GM18507 (cell line): ENCODE measurements at regions not wholly inside any gene's neighbourhood (a gene's known extent, or its start where the extent isn't known, plus 50 kb on each side); places are given as distances from the start of the nearest gene placed in this dataset.
"Not testable (repeated sequence)": the region's sequence is repeated elsewhere in the genome, so short reads cannot be mapped to it uniquely, and the experiment has no call there.

Experiments
- DNase-seq: peaks from one replicate; pipeline ENCODE4 v3.0.0; 2011; ENCODE audit warnings: low read depth; ENCODE audit not compliant: insufficient read length; ENCODE audit errors: extremely low spot score
- FAIRE-seq: peaks from 2 replicates; lab custom pipeline; 2011; peaks lifted over from hg19 to GRCh38; lab: Jason Lieb, UNC

DNA sequence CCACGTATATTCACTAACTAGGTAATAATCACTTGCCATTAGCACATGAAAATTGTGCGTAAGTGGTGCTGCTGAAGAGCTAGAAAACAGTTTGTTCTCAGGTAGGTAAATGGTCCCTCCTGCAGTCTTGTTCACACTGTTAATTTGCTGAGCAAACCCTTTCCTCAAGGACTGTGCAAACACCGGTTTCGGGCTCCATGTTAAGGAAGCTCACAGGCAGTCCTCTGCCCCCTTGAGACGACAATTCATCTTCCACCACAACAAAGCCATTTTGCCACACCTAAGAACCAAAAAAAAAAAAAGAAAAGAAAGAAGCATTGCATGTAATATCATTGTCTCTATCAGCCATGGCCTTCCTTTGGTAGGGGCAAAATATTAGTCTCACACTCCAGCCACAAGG lies 193.9 kb downstream of the BCL11A start:
- FAIRE-seq = no peak
- DNase-seq = no peak

- FAIRE-seq = no peak
- no peak for DNase-seq
Measured at GRCh38 chr2:60358476-60358875, 195.0 kb downstream of the BCL11A start.

GRCh38 chr2:60357996-60358395 lies 195.5 kb downstream of the BCL11A start:
- DNase-seq (no peak), FAIRE-seq (no peak)

DNA sequence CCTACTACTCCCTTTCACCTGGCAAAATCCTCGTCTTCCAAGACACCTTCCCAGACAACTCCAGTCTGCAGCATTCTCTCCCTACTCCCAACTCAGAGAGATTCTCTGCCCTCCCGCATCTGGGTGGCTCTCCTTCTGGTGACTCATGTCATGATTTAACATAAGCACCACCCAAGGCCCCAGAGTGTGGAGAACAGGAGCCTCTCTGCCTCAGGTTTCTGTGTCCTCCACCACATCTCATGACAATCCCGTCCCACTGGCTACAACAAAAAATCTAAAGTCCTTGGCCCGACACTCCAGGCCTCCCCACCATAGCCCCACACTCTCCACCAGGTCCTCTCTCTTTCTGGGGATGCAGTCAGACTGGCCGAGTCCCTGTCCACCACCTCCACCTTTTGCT lies 197.1 kb downstream of the BCL11A start:
- DNase-seq (no peak), FAIRE-seq (no peak)

- FAIRE-seq = peak; percentile 78
Measured at GRCh38 chr2:60355849-60356261, 197.6 kb downstream of the BCL11A start.

GRCh38 chr2:60354713-60355112 lies 198.7 kb downstream of the BCL11A start:
- DNase-seq = no peak
- FAIRE-seq = peak; percentile 59

More at GRCh38 chr2:60355849-60356261, 197.6 kb downstream of the BCL11A start:
- no peak for DNase-seq

GRCh38 chr2:60353863-60354262 lies 199.6 kb downstream of the BCL11A start:
- FAIRE-seq = peak; percentile 85

GRCh38 chr2:60353406-60353800 lies 200.1 kb downstream of the BCL11A start:
- FAIRE-seq (no peak), DNase-seq (no peak)

More at GRCh38 chr2:60353863-60354262, 199.6 kb downstream of the BCL11A start:
- no peak for DNase-seq

GRCh38 chr2:60352491-60353405 lies 200.7 kb downstream of the BCL11A start:
- FAIRE-seq = no peak

GRCh38 chr2:60351802-60352201 lies 201.7 kb downstream of the BCL11A start:
- FAIRE-seq (peak; percentile 67), DNase-seq (no peak)

More at GRCh38 chr2:60352491-60353405, 200.7 kb downstream of the BCL11A start:
- no peak for DNase-seq

- FAIRE-seq (peak; percentile 45), DNase-seq (no peak)
Measured at GRCh38 chr2:60351321-60351720, 202.1 kb downstream of the BCL11A start.

DNA sequence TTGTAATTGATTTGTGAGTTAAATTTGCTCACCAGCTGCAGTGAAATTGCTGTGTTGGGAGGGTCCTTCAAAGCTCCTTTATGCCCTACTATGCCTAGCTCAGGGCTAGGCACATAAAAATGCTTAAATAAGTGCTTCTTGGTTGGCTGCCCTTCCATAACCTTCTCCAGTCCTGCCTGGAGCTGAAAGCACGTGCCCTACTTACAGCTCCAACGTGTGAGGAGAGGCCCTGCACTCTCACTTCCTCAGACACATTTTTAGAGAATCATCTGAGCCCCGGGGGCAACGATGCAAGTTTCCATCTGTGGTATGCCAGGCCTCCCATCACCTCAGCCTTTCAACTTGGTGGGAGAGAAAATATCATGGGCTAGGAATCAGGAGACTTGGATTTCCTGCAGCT lies 202.7 kb downstream of the BCL11A start:
- DNase-seq (no peak), FAIRE-seq (peak; percentile 80)

GRCh38 chr2:60347781-60348180 lies 205.7 kb downstream of the BCL11A start:
- no peak for DNase-seq
- FAIRE-seq = no peak

GRCh38 chr2:60342491-60342890 lies 211.0 kb downstream of the BCL11A start:
- DNase-seq, FAIRE-seq: not testable (repeated sequence)

GRCh38 chr2:60341151-60341550 lies 212.3 kb downstream of the BCL11A start:
- no peak for DNase-seq
- FAIRE-seq = no peak

GRCh38 chr2:60339286-60339685 lies 214.2 kb downstream of the BCL11A start:
- FAIRE-seq (no peak), DNase-seq (no peak)

GRCh38 chr2:60337142-60337497 lies 216.3 kb downstream of the BCL11A start:
- FAIRE-seq (no peak), DNase-seq (no peak)

DNA sequence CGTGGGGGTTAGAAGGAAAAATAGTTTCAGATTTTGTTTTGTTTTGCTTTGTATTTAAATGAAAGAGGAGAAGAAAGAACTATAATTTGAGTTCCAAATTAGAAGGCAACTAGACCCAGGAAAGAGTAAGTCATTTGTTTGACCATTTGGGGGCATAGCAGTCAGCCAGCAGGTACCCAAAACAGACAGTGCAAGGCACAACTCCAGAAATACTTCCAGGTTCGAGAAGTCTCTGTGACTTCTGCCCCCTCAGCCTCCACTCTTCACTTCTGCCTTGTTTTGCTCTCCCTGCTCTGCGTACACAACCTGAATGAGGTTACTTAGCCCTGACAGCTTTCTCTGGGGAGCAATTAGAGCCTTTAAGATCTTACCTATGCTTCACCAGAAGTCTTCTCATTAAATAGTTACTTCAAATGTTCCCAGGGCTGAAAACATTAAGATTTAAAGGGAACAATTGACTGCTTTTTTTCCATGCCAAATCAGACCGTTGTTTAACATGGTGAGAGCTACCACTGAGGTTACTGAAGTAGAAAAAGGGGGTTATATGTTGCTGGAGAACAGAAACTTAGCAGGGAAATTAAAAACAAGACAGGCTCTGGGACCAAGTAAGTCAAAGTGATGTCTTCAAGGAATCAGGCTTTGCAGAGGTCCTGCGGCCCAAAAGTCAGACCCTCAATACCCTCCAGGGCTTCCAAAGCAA lies 216.9 kb downstream of the BCL11A start:
- DNase-seq (no peak), FAIRE-seq (no peak)

DNA sequence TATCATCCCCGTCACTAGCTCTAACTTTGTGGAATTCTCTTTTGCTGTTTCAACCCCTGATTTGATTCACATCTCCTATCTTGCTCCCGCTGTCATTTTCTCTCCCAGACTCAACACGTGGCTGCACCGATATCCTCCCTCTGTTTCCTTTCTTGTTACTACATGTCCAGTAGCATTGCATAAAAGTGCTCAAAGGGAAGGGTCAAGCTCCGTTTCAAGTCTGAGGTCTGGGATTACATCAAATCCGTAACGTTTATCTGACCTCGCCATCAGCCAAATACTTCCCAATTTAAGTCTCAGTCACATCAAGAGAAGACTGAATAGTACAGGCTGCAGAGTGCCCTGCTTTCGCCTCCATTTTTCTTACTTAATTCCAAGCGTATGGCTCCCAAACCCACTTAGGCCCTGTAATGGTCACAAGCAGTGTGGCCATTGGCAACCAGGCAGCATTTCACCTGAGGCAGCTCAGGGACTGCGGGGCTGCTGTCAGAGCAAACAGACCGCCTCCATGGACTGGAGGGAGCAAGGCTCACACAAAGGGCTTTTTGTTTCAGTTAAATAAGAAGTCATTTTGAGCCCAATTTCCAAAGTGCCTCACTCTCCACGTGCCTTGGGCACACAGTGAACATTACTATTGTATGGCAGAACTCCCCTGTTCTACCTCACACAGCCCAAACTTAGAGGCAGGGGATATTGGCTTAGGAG lies 217.8 kb downstream of the BCL11A start:
- DNase-seq (no peak), FAIRE-seq (no peak)

- DNase-seq = no peak
Measured at GRCh38 chr2:60334610-60335009, 218.8 kb downstream of the BCL11A start.

More at GRCh38 chr2:60334610-60335009, 218.8 kb downstream of the BCL11A start:
- FAIRE-seq = no peak
